Renal cortical epithelial cell (primary cell): ENCODE measurements at regions not wholly inside any gene's neighbourhood (a gene's known extent, or its start where the extent isn't known, plus 50 kb on each side); places are given as distances from the start of the nearest gene placed in this dataset.
A peak's percentile ranks its signal among the peaks of the same experiment; 100 is the strongest.
"Not testable (repeated sequence)": the region's sequence is repeated elsewhere in the genome, so short reads cannot be mapped to it uniquely, and the experiment has no call there.

ENCODE experiments used
- DNase-seq: peaks from one replicate; pipeline ENCODE4 v3.0.0-alpha.2; 2011; ENCODE audit warnings: low read depth

DNA sequence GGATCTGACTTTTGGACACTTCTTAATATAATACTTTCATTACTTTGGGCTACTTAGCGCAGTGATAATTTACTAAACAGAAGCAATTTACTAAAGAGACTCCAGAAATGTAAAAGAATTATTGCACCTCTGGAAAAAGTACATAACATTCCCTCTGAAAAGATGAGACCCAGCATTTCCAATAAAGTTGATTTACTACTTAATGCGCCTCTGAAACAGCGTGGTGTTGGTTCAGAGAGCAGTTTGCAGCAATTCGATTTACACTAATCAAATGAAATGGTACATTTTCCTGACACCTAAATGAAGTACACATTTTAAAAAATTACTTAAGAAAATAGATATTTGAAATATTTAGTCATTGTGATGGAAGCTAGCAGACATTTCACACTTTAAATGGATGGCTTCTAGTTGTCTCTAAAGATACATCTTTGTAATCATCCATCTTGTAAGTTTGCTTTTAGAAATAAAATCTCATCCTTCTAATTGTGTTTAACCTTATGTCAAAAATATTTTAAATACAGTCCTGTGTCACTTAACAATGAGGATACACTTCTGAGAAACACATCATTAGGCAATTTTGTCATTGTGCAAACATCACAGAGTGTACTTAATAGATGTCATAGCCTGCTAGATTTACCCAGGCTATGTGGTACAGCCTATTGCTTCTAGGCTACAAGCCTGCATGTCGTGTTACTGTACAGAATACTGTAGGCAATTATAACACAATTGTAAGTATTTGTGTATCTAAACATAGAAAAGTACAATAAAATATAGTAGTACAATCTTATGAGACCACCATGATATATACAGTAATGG is 284.6 kb upstream of the UBE2E3 start:
- DNase-seq, result no peak

DNA sequence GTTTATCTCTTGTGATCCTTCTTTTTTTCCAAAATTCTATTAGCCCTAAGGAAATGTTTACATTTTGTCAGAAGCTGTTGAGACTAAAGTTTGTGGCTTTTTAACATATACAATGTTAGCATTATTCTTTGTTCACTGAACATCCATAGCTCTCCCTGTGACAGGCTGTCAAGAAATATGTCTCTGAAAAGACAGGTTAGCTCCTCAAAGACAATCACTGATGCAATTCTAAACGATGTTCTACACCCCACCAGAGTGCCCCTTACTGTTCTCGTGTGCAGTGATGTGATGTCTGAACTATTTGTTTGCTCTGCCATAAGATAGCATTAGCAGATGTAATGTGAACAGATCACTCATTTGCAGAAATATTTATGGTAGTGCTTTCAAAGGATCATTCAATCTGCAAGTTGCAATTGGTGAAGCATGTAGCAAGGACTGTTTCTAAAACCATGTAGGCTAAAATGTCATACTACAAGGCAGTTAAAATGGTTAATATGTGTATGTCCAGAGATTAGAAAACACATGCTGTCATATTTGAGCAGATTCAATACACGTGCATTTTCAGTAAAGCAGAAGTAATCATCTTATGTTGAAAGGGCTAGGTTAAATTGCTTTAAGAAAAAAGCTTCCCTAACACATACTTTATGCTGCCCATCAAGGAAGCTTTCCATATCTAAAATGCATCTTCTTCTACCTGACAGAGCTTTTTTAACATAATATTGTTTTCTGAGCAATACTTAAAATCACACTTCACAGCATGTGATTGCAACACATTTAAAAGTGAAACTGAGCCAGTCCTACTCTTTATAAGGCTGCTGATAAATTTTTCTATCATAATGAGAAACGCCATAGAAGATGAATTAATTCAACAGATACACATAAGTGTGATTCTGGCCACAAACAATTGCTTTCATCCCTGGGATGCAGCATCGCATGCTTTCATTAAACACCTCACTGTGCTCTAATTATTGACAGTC is 285.7 kb upstream of the UBE2E3 start:
- no peak for DNase-seq

DNA sequence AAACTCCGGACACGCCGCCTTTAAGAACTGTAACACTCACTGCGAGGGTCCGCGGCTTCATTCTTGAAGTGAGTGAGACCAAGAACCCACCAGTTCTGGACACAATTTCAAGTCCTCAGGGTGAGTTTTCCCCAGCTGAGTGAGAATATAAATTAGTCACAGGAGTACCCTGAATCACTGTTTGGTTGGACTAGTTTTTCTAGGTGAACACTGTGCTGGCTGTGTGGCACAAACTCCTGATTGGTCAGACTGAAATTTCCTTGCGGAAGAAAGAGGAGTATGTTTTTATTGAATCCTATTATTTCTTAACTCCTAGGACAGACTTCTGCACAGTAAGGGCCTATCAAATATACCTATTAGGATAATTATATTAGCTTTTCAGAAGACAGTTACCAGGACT is 288.1 kb upstream of the UBE2E3 start:
- DNase-seq, result peak; percentile 83

DNA sequence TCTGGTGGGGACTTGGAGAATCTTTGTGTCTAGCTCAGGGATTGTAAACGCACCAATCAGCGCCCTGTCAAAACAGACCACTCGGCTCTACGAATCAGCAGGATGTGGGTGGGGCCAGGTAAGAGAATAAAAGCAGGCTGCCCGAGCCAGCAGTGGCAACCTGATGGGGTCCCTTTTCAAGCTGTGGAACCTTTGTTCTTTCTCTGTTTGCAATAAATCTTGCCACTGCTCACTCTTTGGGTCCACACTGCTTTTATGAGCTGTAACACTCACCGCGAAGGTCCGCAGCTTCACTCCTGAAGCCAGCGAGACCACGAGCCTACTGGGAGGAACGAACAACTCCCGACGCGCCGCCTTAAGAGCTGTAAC is 288.6 kb upstream of the UBE2E3 start:
- DNase-seq, result not testable (repeated sequence)

DNA sequence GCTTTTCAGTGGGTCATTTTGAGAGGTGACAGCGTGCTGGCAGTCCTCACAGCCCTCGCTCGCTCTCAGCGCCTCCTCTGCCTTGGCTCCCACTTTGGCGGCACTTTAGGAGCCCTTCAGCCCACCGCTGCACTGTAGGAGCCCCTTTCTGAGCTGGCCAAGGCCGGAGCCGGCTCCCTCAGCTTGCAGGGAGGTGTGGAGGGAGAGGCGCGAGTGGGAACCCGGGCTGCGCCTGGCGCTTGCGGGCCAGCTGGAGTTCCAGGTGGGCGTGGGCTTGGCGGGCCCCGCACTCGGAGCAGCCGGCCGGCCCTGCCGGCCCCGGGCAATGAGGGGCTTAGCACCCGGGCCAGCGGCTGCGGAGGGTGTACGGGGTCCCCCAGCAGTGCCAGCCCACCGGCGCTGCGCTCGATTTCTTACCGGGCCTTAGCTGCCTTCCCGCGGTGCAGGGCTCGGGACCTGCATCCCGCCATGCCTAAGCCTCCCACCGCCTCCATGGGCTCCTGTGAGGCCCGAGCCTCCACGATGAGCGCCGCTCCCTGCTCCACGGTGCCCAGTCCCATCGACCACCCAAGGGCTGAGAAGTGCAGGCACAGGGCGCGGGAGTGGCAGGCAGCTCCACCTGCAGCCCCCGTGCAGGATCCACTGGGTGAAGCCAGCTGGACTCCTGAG is 289.1 kb upstream of the UBE2E3 start:
- not testable (repeated sequence) for DNase-seq

DNA sequence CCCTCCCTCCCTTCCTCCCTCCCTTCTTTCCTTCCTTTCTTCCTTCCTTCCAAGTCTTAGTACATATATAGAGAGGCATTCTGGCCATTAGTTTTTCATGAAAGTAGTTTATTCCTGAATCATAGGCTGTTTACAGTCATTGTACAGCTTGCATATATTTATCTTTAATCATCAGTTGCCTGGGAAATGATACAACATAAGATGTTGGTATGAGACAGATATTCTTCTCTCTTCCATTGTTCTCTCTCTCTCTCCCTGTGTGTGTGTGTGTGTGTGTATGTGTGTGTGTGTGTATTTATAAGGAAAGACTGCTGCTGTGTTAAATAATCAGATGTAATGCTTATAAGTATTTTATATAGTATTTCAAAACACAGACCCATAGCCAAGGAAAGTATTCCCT is 289.8 kb upstream of the UBE2E3 start:
- peak; percentile 41 for DNase-seq

DNA sequence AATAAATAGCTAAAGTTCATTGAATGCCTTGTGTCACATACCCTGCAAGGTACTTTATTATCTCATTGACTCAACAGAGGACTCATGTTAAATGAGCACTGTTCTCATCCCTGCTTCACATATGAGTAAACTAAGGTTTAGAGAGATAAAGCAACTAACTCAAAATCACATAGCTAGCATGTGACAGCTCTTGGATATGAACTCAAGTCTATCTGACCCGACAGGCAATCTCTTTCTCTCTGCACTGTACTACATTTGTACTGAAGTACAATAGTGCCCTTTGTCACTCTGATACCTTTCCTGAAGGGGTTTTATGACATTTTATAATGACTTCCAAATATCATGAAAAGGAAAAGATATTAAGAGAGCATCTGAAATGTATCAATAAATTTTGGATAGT is 297.5 kb upstream of the UBE2E3 start:
- no peak for DNase-seq

DNA sequence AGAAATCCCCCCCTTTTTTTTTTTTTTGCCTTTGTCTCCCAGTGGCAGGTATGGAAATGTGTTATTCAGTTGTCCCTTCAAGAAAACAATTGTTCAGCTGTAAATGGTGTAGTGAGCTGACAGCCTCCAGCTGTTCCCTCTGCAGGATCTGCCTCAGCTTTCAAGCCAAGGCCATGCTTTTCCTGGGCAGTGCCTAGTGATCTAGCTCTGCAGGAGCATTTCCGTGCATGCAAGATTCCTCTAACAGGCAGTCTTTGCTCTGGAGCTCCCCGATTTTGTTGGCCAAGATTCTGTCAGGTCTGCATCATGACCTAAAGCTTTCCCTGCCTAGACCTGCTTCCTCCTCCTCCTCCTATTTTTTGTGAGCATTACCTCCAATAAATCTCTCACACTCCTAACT is 300.7 kb upstream of the UBE2E3 start:
- DNase-seq, result no peak

DNA sequence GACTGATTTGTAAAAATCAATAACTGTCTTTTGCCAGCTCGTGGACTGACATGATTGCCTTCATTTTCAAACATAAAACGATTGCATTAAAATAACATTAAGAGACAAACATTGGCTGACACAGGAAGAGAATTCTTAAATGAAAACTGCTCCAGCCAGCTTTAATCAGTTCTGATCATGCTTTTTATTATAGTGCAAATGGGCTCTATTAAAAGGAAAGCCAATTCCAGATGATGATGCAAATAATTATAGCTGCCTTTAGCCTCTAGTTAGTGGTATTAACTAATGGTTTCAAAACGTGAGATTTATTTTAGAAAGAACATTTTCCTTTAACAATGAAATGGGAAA is 301.8 kb upstream of the UBE2E3 start:
- no peak for DNase-seq

DNA sequence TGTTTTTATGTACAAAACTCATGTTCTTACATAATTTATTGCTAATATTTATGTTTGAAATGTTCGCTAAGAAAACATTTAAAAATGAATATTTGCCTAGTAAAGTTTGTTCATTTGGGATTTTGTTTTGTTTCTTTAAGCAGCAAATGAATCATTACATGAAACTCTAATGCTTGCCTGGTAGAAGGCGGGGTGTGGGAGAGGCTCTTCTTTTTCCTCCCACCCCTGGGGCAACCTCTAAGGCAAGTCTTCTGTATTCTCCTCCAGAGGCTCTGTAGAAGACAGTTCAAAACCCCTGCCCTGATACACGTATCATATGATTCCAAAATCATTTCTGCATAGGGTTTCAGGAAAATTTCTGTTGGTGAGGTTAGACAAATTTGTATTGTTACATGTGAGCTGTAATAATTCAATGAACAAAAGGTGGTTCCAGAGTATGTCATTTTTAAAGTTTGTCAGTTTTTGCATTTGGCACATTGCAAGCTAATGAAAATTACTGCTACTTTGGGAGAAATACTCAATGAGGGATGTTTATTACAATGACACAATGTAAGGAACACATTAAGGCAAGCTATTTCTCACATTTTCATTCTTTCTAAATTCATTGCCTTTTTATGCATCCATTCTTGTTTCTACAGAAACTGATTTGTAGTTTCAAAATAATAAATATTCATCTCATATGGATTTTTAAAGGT is 302.3 kb upstream of the UBE2E3 start:
- DNase-seq, result no peak

DNA sequence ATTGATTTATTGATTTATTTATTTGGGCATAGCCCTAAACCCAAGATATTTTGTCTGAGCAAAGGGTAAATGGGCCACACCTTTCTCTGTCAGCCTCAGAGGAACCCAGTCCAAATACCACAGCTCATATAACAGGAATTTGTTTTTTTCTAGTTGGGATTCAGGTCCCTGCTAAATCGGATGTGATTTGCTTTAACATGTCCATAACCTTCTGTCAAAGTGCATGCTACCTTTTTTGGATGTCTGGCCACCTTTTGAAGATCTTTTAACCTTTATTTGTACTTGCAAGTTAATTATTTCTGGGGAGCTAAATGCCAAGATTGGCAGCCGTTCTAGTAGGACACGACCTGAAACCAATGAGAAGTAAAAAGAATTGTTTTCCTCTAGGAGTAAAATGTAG is 303.2 kb upstream of the UBE2E3 start:
- DNase-seq, result peak; percentile 75

DNA sequence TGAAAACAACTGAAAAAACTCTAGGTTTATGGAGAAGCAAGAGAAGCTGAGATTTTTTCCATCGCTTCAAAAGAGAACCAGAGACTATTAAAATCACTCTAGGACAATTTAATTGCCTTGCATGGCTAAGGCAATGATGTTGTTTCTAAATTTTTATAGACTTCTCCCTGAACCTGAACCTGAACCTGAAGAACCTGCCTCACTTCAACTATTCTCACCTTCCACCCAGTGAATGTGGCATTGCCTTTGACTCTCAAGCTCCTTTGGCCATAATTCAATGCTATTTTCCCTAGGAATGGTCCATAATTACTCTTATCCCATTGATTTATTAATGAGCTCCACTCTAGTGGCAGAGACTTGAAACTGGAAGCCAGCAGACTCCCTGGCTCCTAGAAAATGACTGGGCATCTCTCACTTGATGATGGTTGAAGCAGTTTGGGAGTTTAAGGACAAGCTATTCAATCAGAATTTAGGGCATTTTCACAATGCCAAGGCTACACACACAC is 303.8 kb upstream of the UBE2E3 start:
- DNase-seq, result no peak

DNA sequence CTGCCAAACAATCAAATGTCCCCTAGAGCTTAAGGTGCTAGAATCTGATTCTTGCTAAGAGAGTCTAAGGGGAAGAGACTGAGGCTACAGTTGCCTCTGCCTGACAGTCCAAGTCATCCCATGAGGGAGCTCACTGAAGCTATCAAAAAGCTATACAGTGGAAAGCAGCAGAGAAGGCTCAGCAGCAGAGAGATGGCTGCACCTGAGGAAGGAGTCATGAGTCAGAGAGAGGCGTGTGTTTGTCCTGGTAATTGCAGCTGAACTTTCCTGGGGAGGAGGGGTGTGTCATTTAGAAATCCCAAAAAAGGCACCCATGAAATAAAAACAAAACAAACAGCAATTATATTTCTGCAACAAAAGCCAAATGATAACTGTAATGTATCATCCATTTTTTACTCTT is 305.2 kb upstream of the UBE2E3 start:
- DNase-seq, result no peak

DNA sequence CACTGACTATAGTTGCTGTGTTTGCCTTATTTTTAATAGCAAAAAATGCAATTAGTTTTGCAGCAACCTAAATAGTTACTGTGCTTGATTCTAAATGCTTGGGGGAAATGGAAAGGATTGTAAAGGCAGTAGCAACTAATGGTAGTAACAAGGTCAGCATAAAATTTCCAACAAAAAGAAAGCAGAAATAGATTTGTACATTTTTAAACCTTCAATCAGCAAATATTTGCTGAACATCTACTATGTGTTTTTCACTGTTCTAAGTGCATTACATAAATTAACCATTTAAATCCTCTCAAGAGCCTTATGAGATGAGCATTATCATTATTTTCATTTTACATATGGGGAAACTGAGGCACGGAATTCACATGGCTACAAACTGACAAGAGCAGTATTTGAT is 308.0 kb upstream of the UBE2E3 start:
- no peak for DNase-seq

DNA sequence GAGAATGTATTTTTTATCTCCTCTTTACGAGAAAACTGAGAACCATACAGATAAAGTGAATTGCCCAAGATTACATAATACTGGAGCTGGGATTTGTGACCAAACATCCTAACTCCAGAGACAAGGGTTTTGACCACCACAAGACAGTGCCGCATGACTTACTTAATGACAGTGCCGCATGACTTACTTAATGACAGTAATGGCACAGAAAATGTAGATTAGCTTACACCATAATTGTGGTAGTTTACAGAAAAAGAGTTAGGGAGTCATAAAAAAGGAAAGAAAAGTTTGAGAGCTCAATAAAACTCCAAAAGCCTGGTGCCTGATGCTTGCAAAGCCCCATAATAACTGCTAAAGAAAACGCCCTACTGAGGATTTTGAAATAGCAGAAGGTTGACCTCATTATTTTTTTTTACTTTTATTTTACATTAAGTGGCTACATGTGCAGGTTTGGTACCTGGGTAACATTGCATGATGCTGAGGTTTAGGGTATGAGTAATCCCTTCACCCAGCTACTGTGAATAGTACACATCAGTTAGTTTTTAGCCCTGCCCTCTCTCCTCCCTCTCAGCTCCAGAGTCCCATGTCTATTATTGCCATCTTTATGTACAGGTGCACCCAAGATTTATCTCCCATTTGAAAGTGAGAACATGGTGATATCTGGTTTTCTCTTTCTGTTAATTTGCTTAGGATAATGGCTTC is 310.0 kb upstream of the UBE2E3 start:
- peak; percentile 24 for DNase-seq

DNA sequence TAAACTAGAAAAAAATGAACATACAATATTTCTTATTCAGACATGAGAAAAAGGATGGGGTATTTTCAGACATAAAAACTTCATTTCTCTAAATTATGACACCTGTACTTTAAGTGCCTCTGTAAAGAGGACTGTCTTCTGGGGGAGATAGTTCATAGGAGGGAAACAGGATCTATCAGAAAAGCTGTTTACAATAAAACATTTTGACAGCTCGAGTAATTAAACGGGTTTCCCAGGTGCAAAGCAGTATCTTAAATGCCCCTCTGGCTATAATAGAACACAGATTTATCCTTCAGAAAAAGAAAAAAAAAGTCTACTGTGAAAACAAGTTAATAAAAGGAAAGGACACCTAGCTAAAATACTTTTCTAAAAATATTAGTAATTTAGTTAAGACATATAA is 311.4 kb upstream of the UBE2E3 start:
- no peak for DNase-seq

DNA sequence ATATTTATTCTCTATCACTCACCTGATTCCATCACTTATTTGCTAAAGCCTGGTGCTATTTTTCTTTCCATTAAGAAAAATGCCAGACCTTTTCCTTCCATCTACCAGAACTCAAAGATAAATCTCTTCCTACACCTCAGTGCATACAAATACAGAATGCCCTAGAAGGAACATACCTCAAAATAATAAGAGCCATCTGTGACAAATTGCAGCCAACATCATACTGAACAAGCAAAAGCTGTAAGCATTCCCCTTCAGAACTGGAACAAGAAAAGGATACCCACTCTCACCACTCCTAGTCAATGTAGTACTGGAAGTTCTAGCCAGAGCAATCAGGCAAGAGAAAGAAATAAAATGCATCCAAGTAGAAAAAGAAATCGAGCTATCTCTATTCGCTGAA is 315.9 kb upstream of the UBE2E3 start:
- DNase-seq, result no peak

DNA sequence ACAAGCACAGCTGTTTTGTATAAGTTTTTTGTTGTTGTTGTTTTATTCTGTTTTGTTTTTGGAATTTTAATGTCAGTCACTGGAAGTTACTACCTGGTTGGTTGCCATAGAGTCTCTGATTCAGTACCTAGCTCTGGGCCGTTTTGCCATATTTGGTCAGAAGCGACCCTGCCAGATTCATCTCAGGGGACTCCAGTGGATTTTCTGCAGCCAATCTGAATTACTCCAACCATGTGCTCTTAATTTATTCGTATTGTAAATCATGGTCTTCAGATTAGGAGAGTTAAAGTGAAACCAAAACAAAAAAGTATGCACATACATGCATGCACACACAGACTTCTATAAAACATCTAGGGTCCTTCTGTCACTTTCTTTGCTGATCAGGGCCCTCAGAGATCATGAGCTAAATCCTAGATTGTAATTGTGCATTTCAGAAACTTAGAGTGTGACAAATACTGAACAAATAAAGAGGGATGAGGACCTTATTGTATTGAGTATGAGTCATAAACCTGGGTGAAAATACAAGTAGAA is 317.4 kb upstream of the UBE2E3 start:
- DNase-seq, result peak; percentile 63

DNA sequence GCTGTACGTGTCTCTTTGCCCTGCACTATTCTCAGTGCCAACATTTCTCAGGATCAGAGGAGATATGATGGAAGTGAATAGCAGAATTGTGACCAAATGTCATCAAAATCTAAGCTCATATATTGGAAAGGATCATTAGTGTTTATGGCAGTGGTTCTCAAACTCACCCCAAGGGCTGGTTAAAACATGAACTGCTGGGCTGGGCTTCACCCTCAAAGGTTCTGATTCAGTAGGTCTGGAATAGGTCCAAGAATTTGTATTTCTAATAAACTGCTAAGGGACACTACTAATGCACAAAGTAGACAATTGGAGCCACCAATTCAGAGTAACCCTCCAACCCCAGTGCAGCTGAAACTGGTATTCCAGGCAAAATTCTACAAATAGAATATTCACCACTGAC is 317.9 kb upstream of the UBE2E3 start:
- peak; percentile 69 for DNase-seq

DNA sequence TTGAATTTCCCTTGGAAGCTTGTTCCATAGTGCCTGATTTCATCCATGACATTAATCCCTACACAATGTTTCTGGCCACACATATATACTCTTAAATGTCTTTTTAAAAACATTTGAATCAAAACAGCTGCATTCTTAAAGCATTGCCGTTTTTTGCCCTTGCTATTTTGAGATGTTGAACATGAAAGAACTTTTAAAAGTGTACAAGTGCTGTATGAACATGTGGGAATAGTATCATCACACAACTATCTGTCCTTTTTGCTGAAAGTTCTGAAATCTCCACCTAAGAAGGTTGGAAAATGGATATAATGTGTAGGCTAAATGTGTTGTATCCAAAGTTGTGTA is 318.7 kb upstream of the UBE2E3 start:
- no peak for DNase-seq
